SK-N-SH (cell line): ENCODE measurements at regions not wholly inside any gene's neighbourhood (a gene's known extent, or its start where the extent isn't known, plus 50 kb on each side); places are given as distances from the start of the nearest gene placed in this dataset.

ENCODE experiments used
- CTCF ChIA-PET: fragments of 300-600, 350-600 bp; formaldehyde crosslinking; extraction: SDS; loops from one replicate; lab custom pipeline; 2021; lab: Yijun Ruan, JAX
- POLR2A ChIA-PET: fragments of 350-600 bp; sonication (Branson Sonifier 250); formaldehyde crosslinking; extraction: SDS; loops from one replicate; lab custom pipeline; 2020; ENCODE audit warnings: antibody characterized with exemption, inconsistent platforms; lab: Yijun Ruan, JAX
- DNase-seq: peaks from one replicate; pipeline ENCODE4 v3.0.0; 2012
- H2AFZ ChIP-seq: fragments of 200-600 bp; sonication (generic); 2 replicates; pipeline ENCODE4 v1.8.1; 2016; ENCODE audit warnings: antibody characterized with exemption, mild to moderate bottlenecking, low read depth
- H3F3A ChIP-seq: fragments of 200-600 bp; sonication (generic); replicated peaks from 2 replicates; pipeline ENCODE3; 2016; ENCODE audit warnings: antibody characterized with exemption, mild to moderate bottlenecking; ENCODE audit not compliant: insufficient read depth
- H3K27ac ChIP-seq, 2 experiments: fragments of 200-500 bp in 1 of 2; fragments of 200-600 bp in 1 of 2; sonication (Bioruptor generic) in 1 of 2; sonication (generic), shearing (Covaris generic) in 1 of 2; 2 replicates each; pipeline versions ENCODE4 v1.5.1 to v1.6.1; 2014 to 2016; ENCODE audit warnings: low read depth in 2 of 2, inconsistent platforms in 1 of 2, low read length in 1 of 2, mild to moderate bottlenecking in 1 of 2, mixed read lengths in 1 of 2
- H3K27me3 ChIP-seq: fragments of 200-600 bp; sonication (generic), shearing (Covaris generic); 2 replicates; pipeline ENCODE4 v1.6.1; 2016; ENCODE audit warnings: mixed run types; ENCODE audit not compliant: insufficient read depth
- H3K36me3 ChIP-seq, 2 experiments: fragments of 200-500 bp in 1 of 2; fragments of 200-600 bp in 1 of 2; sonication (Bioruptor generic) in 1 of 2; sonication (generic) in 1 of 2; replicated peaks in 1 of 2; 2 replicates each; pipeline versions ENCODE3 to v1.5.1; 2014 to 2016; ENCODE audit warnings: low read length in 1 of 2, mild to moderate bottlenecking in 1 of 2; ENCODE audit not compliant: insufficient read depth in 2 of 2, control insufficient read depth in 1 of 2
- H3K4me1 ChIP-seq, 2 experiments: fragments of 200-500 bp in 1 of 2; fragments of 200-600 bp in 1 of 2; sonication (Bioruptor generic) in 1 of 2; sonication (generic), shearing (Covaris generic) in 1 of 2; 2 replicates each; pipeline versions ENCODE4 v1.5.1 to v1.6.1; 2014 to 2016; ENCODE audit warnings: low read depth in 1 of 2, low read length in 1 of 2, mixed run types in 1 of 2; ENCODE audit not compliant: insufficient read depth in 2 of 2, control insufficient read depth in 1 of 2
- H3K4me2 ChIP-seq: fragments of 200-600 bp; sonication (generic), shearing (Covaris generic); 2 replicates; pipeline ENCODE4 v1.6.1; 2017; ENCODE audit warnings: mixed run types
- H3K4me3 ChIP-seq, 2 experiments: fragments of 200-500 bp in 1 of 2; fragments of 200-600 bp in 1 of 2; sonication (Bioruptor generic) in 1 of 2; sonication (generic), shearing (Covaris generic) in 1 of 2; 2 replicates each; pipeline versions ENCODE4 v1.5.1 to v1.8.1; 2014 to 2016; ENCODE audit warnings: low read depth in 2 of 2, inconsistent platforms in 1 of 2, low read length in 1 of 2, mild to moderate bottlenecking in 1 of 2, mixed read lengths in 1 of 2, moderate library complexity in 1 of 2
- H3K79me2 ChIP-seq: fragments of 200-600 bp; sonication (generic); 2 replicates; pipeline ENCODE4 v1.8.1; 2017; ENCODE audit warnings: mild to moderate bottlenecking; ENCODE audit not compliant: insufficient read depth
- H3K9ac ChIP-seq: fragments of 200-600 bp; sonication (generic); 2 replicates; pipeline ENCODE4 v1.6.1; 2017; ENCODE audit warnings: mixed run types
- H3K9me2 ChIP-seq: fragments of 200-600 bp; sonication (generic); 2 replicates; pipeline ENCODE4 v1.6.1; 2017; ENCODE audit warnings: mixed run types
- H3K9me3 ChIP-seq: fragments of 200-600 bp; sonication (generic); 2 replicates; pipeline ENCODE4 v1.6.1; 2017; ENCODE audit warnings: mixed run types, mild to moderate bottlenecking, moderate library complexity
- H4K20me1 ChIP-seq: fragments of 200-600 bp; sonication (generic); 2 replicates; pipeline ENCODE4 v1.6.1; 2017; ENCODE audit warnings: mild to moderate bottlenecking, mixed run types; ENCODE audit not compliant: insufficient read depth
- EZH2phosphoT487 ChIP-seq: fragments of 200-600 bp; sonication (generic); IDR thresholded peaks from 2 replicates; pipeline ENCODE4 v1.6.1; 2017; ENCODE audit warnings: low read depth, mixed run types, mild to moderate bottlenecking, antibody characterized with exemption, moderate library complexity, borderline replicate concordance
- IRF3 ChIP-seq: fragments of 150-350 bp; IDR thresholded peaks from 2 replicates; pipeline ENCODE4 v1.6.1; 2016; ENCODE audit warnings: mild to moderate bottlenecking, low read depth, low read length
- PBX3 ChIP-seq: IDR thresholded peaks from 2 replicates; pipeline ENCODE4; 2012
- POLR2AphosphoS5 ChIP-seq: IDR thresholded peaks from 2 replicates; pipeline ENCODE4 v1.6.1; 2012; ENCODE audit warnings: low read depth, low read length
- SIN3A ChIP-seq: IDR thresholded peaks from 2 replicates; pipeline ENCODE4 v1.6.1; 2012; ENCODE audit warnings: low read depth, mild to moderate bottlenecking, low read length, moderate library complexity, borderline replicate concordance
- TAF1 ChIP-seq: IDR thresholded peaks from 2 replicates; pipeline ENCODE4 v1.6.1; 2012; ENCODE audit warnings: low read depth, mild to moderate bottlenecking, low read length, moderate library complexity, borderline replicate concordance
- YY1 ChIP-seq: IDR thresholded peaks from 2 replicates; pipeline ENCODE4 v1.4.0; 2012; ENCODE audit warnings: low read depth, mild to moderate bottlenecking
- ZBTB33 ChIP-seq: IDR thresholded peaks from 2 replicates; pipeline ENCODE4 v1.4.0; 2012; ENCODE audit warnings: low read depth, borderline replicate concordance
- WGBS: methylation state at CpG from one replicate; pipeline ENCODE4 v1.1.6; 2017; ENCODE audit warnings: low lambda C conversion rate; 5-methylcytosine and 5-hydroxymethylcytosine counted together

GRCh38 chr20:17849138-17849900 is 119.3 kb downstream of the SNX5 start (continued):
- TF ChIP-seq IRF3: no peak
- TF ChIP-seq PBX3: no peak
- no peak for TF ChIP-seq ZBTB33
- TF ChIP-seq POLR2AphosphoS5: no peak

- no peaks in the 10 kb centered on the region for H3K36me3 ChIP-seq
- DNase-seq: no peak
- 74% methylated on average over 4 of the region's 4 CpGs for WGBS
- ChIA-PET CTCF (no interaction called here), POLR2A (no interaction called here)
- no peaks in the 10 kb centered on the region for H4K20me1 ChIP-seq
- H3K4me3 ChIP-seq: no peak overlapping the region
- H3K9me2 ChIP-seq: no peaks in the 10 kb centered on the region
- H3K4me1 ChIP-seq: no peaks in the 10 kb centered on the region
- no peak overlapping the region for H3K27ac ChIP-seq
- H3K9ac ChIP-seq: no peak overlapping the region
- H3K27me3 ChIP-seq: no peaks in the 10 kb centered on the region
- H3F3A ChIP-seq: peaks cover 10% of the 10 kb centered on the region
- no peaks in the 10 kb centered on the region for H3K9me3 ChIP-seq
- no peak overlapping the region for H2AFZ ChIP-seq
- TF ChIP-seq YY1 (no peak), SIN3A (no peak), EZH2phosphoT487 (no peak), TAF1 (no peak)
- no peaks in the 10 kb centered on the region for H3K79me2 ChIP-seq
- H3K4me2 ChIP-seq: no peak overlapping the region
Observed at GRCh38 chr20:17848249-17849048, 120.1 kb downstream of the SNX5 start.
